ENCODE measurements at regions not wholly inside any gene's neighbourhood (a gene's known extent, or its start where the extent isn't known, plus 50 kb on each side); places are given as distances from the start of the nearest gene placed in this dataset.

DNA sequence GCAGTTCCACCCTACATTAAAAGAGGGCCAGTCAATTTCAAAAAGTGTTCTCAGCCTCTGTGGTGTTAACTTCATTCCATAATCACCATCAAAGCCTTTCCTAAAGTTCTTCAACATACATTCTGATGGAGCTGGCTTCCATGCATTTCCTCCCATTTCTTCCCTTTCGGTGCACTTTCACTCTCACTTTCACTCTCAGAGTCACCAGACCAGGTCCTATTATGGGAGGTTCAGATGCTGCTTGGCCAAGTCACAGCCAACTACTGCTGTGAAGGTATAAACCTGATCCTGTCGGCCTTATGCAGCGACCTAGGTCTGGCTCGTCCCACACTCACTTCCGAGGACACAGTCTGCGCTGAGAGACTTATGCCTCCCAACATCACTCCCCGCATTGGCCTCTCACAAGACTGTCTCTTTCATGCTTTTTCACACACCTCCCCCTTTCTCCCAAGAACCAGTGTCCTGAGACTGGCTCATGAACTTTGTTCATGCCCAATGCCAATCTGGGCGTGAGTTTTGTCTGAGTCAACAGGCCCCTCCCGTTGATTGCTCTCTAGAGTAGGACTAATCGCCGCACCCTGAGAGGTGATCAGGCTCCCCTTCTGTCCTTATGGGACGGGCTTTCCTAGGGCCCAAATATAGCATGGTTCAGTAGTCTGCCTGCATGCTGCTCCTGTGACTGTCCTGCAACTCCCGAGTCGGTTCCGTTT lies 60.8 kb upstream of the XAGE1B start:
- TF ChIP-seq, protein P1, sequence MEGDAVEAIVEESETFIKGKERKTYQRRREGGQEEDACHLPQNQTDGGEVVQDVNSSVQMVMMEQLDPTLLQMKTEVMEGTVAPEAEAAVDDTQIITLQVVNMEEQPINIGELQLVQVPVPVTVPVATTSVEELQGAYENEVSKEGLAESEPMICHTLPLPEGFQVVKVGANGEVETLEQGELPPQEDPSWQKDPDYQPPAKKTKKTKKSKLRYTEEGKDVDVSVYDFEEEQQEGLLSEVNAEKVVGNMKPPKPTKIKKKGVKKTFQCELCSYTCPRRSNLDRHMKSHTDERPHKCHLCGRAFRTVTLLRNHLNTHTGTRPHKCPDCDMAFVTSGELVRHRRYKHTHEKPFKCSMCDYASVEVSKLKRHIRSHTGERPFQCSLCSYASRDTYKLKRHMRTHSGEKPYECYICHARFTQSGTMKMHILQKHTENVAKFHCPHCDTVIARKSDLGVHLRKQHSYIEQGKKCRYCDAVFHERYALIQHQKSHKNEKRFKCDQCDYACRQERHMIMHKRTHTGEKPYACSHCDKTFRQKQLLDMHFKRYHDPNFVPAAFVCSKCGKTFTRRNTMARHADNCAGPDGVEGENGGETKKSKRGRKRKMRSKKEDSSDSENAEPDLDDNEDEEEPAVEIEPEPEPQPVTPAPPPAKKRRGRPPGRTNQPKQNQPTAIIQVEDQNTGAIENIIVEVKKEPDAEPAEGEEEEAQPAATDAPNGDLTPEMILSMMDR (IDR thresholded peaks at IDR 0.05) = no peak
- TF ChIP-seq ZFX (IDR thresholded peaks at IDR 0.05; ENCODE audit: borderline replicate concordance) = no peak

Measured in 22Rv1 (cell line).